Activated CD4-positive, alpha-beta T cell treated with anti-CD3 and anti-CD28 coated beads for 24 hours (primary cell): ENCODE measurements at regions not wholly inside any gene's neighbourhood (a gene's known extent, or its start where the extent isn't known, plus 50 kb on each side); places are given as distances from the start of the nearest gene placed in this dataset.
"Not testable (repeated sequence)": the region's sequence is repeated elsewhere in the genome, so short reads cannot be mapped to it uniquely, and the experiment has no call there.

Source experiments
- DNase-seq, 2 donors: peaks; one replicate each; pipeline ENCODE4 v3.0.0-alpha.2; 2020; ENCODE audit warnings: low read depth in 2 of 2

GRCh38 chr2:145543155-145543554 lies 1023.2 kb upstream of the ZEB2 start:
- DNase-seq = no peak

GRCh38 chr2:145541028-145541427 lies 1021.1 kb upstream of the ZEB2 start:
- no peak for DNase-seq

- no peak for DNase-seq
Measured at GRCh38 chr2:145538661-145539350, 1018.9 kb upstream of the ZEB2 start.

GRCh38 chr2:145530653-145531052 lies 1010.7 kb upstream of the ZEB2 start:
- no peak for DNase-seq

- DNase-seq = no peak
Measured at GRCh38 chr2:145524836-145525235, 1004.9 kb upstream of the ZEB2 start.

GRCh38 chr2:145524303-145524702 lies 1004.4 kb upstream of the ZEB2 start:
- no peak for DNase-seq

- not testable (repeated sequence) for DNase-seq
Measured at GRCh38 chr2:145519254-145519653, 999.3 kb upstream of the ZEB2 start.

GRCh38 chr2:145511946-145512345 lies 992.0 kb upstream of the ZEB2 start:
- no peak for DNase-seq

GRCh38 chr2:145503511-145503910 lies 983.6 kb upstream of the ZEB2 start:
- no peak for DNase-seq

- no peak for DNase-seq
Measured at GRCh38 chr2:145501920-145502319, 982.0 kb upstream of the ZEB2 start.

GRCh38 chr2:145495590-145495989 lies 975.7 kb upstream of the ZEB2 start:
- DNase-seq = no peak

GRCh38 chr2:145494441-145494840 lies 974.5 kb upstream of the ZEB2 start:
- no peak for DNase-seq

- DNase-seq = no peak
Measured at GRCh38 chr2:145488571-145488970, 968.7 kb upstream of the ZEB2 start.

GRCh38 chr2:145484448-145485097 lies 964.7 kb upstream of the ZEB2 start:
- DNase-seq = no peak

GRCh38 chr2:145483854-145484253 lies 963.9 kb upstream of the ZEB2 start:
- no peak for DNase-seq

GRCh38 chr2:145481334-145481922 lies 961.5 kb upstream of the ZEB2 start:
- DNase-seq = no peak

- DNase-seq = no peak
Measured at GRCh38 chr2:145464866-145465265, 944.9 kb upstream of the ZEB2 start.

GRCh38 chr2:145460112-145460511 lies 940.2 kb upstream of the ZEB2 start:
- no peak for DNase-seq

GRCh38 chr2:145431181-145431951 lies 911.4 kb upstream of the ZEB2 start:
- DNase-seq = no peak

GRCh38 chr2:145423809-145424208 lies 903.9 kb upstream of the ZEB2 start:
- no peak for DNase-seq

- no peak for DNase-seq
Measured at GRCh38 chr2:145422576-145422975, 902.7 kb upstream of the ZEB2 start.

- DNase-seq = no peak
Measured at GRCh38 chr2:145421841-145422240, 901.9 kb upstream of the ZEB2 start.
